ENCODE measurements at regions not wholly inside any gene's neighbourhood (a gene's known extent, or its start where the extent isn't known, plus 50 kb on each side); places are given as distances from the start of the nearest gene placed in this dataset.

DNA sequence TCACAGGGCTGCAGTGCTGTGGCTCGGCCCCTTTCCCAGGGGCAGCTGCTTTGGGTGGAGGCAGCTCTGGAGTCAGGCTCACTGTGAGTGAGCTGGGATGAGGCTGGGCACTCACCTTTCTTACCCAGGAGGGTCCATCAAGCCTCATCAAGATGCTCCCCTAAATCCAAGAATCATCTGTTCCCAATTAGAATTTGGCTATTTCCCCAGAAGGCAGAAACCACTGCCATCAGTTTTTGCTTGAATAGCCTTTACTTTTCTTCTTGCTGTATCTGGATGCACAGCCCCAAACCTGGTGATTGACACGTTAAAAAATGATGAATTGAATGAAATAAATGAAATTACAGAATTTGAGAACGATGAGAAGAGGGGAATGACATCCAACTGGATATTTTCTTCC, 74.3 kb upstream of the LYZL1 start:
- Histone ChIP-seq H2AFZ (ENCODE audit: control insufficient read depth, low read depth, low read length) (no peak overlapping the region), H3K79me2 (ENCODE audit: control insufficient read depth, insufficient read depth, low read length) (no peaks in the 10 kb centered on the region), H3K4me3 (no peak overlapping the region), H3K4me1 (ENCODE audit: control insufficient read depth, insufficient read depth, low read length) (no peaks in the 10 kb centered on the region), H3K4me2 (ENCODE audit: control insufficient read depth, insufficient read depth) (no peak overlapping the region), H3K27ac (ENCODE audit: control insufficient read depth, insufficient read depth) (no peak overlapping the region), H3K9ac (ENCODE audit: control insufficient read depth, insufficient read depth, low read length) (no peak overlapping the region), H3K36me3 (ENCODE audit: control insufficient read depth in 2 of 2, insufficient read depth in 2 of 2, low read length in 1 of 2) (no peaks in the 10 kb centered on the region), H3K27me3 (replicated peaks in 1 of 2; ENCODE audit: control insufficient read depth in 2 of 2, insufficient read depth in 2 of 2, low read length in 1 of 2) (no peaks in the 10 kb centered on the region), H3K9me3 (replicated peaks; ENCODE audit: control insufficient read depth, insufficient read depth, low read length) (no peaks in the 10 kb centered on the region), H4K20me1 (ENCODE audit: control insufficient read depth, insufficient read depth) (no peaks in the 10 kb centered on the region)
- in situ Hi-C loops (cut with MboI), result no loop called here
- BruUV-seq (replicated peaks), result no TSS peak
- ATAC-seq (no peak), FAIRE-seq (no peak), DNase-seq (ENCODE audit: low read depth, low spot score) (no peak)
- ChIA-PET SMC1A (ENCODE audit: uncharacterized antibody, unreplicated experiment) (interaction anchor here (1.1 kb wide), 1 partner anchor 10 kb away, joined by 4 read pairs; no protein-coding TSS in a partner anchor), POLR2A (no interaction called here), CTCF (interaction anchor here (0.6 to 1.1 kb wide), 3 partner anchors 9 to 45 kb away, joined by 3 read pairs; no protein-coding TSS in a partner anchor), RAD21 (ENCODE audit: unreplicated experiment) (no interaction called here)
- TF ChIP-seq EGR1 (IDR thresholded peaks at IDR 0.05; ENCODE audit: borderline replicate concordance in 1 of 2, low read depth in 2 of 2, low read length in 2 of 2), result no peak
- TF ChIP-seq SUZ12 (IDR thresholded peaks at IDR 0.05; ENCODE audit: unreplicated experiment), result no peak
- no peak for TF ChIP-seq MTA2 (IDR thresholded peaks at IDR 0.05; ENCODE audit: low read depth)
- TF ChIP-seq RCOR1 (conservative IDR thresholded peaks at IDR 0.05; ENCODE audit: low read depth, low read length), result no peak
- TF ChIP-seq MEF2A (IDR thresholded peaks at IDR 0.05; ENCODE audit: insufficient read depth, low read depth, low read length), result no peak
- TF ChIP-seq MTA3 (IDR thresholded peaks at IDR 0.05; ENCODE audit: borderline replicate concordance, low read length), result no peak
- no peak for TF ChIP-seq NR2F1 (conservative IDR thresholded peaks at IDR 0.05)
- TF ChIP-seq, protein P1, sequence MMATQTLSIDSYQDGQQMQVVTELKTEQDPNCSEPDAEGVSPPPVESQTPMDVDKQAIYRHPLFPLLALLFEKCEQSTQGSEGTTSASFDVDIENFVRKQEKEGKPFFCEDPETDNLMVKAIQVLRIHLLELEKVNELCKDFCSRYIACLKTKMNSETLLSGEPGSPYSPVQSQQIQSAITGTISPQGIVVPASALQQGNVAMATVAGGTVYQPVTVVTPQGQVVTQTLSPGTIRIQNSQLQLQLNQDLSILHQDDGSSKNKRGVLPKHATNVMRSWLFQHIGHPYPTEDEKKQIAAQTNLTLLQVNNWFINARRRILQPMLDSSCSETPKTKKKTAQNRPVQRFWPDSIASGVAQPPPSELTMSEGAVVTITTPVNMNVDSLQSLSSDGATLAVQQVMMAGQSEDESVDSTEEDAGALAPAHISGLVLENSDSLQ (IDR thresholded peaks at IDR 0.05), result no peak
- no peak for TF ChIP-seq FOXM1 (IDR thresholded peaks at IDR 0.05; ENCODE audit: low read depth, low read length)
- no peak for TF ChIP-seq ZBED1 (IDR thresholded peaks at IDR 0.05; ENCODE audit: borderline replicate concordance)
- TF ChIP-seq ELK1 (IDR thresholded peaks at IDR 0.05; ENCODE audit: low read depth, low read length), result no peak
- TF ChIP-seq TARDBP (IDR thresholded peaks at IDR 0.05; ENCODE audit: borderline replicate concordance), result no peak
- intact Hi-C loops (cut with micrococcal nuclease; ENCODE audit: unreplicated experiment), result no loop called here
- WGBS (ENCODE audit: insufficient coverage, insufficient replicate concordance, low lambda C conversion rate, missing lambda C conversion rate), result 4% methylated on average over 3 of the region's 3 CpGs

Measured in GM12878 (cell line).